Muscle of arm (tissue), 1 donor: ENCODE measurements at regions not wholly inside any gene's neighbourhood (a gene's known extent, or its start where the extent isn't known, plus 50 kb on each side); places are given as distances from the start of the nearest gene placed in this dataset.
"Not testable (repeated sequence)": the region's sequence is repeated elsewhere in the genome, so short reads cannot be mapped to it uniquely, and the experiment has no call there.

Experiments
- DNase-seq: peaks from one replicate; pipeline ENCODE4 v3.0.0-alpha.2; 2013

DNA sequence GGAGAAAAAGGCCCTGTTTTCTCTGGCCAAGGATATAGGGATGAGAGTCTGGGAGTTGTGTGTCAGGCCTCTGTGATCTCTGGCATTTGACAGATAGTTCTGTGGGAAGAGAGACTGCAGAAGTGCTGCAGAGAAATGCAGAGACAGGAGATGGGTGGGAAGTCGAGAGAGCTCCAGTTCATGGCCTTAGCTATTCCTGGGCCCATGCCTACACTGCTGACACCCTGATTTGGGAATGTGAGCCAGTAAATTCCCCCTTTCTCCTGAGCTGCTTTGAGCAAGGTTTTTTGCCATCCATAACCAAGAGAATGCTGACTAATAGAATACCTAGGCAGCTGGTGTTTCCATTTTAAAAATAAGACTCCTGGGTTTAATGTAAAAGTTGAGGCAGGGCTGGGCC is 59.3 kb downstream of the EBLN2 start:
- DNase-seq: no peak

DNA sequence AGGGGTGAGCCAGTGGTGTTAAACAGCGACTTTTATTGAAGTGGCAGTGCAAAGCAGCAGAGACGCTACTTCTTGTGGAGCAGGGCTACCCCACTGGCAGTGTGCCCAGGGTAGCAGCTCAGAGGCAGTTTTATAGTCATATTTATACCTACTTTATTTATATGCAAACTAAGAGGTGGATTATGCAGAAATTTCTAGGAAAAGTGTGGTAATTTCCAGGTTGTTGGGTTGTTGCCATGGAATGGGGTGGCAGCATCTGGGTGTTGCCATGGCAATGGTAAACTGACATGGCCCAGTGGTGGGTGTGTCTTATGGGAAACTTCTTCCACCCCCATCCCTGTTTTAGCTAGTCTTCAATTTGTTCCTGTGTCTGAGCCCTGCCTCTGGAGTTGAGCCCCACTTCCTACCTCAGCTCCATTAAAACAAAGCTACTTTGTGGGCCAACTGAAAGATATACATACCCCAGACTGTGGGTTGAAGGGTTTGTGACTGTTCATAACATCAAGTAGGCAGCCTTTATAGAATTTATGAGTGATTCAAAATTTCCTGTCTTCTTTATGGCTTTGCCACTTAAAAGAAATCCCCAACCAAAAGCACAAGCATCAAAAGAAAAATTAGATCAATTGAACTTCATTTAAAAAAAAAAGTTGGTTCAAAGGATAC is 60.3 kb downstream of the EBLN2 start:
- DNase-seq: no peak

DNA sequence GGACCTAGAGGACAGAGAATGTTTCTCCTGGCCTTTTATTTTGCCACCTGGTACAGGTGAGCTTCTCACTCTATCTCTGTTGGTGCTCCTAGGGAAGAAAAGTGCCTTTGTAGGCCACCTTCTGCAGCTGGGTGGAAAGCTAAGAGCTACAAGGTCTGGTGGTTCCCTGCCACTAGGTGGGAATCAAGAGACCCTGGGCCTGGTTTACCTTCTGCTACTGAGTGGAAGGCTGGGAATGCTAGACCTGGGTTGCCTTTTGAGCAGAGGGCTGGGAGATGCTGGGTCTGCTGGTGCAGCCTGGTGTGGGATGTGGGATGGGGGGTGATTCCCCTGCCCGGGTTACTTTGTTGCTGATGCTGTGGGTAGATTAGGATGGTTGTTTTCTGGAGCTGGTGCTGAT is 72.6 kb downstream of the EBLN2 start:
- no peak for DNase-seq

DNA sequence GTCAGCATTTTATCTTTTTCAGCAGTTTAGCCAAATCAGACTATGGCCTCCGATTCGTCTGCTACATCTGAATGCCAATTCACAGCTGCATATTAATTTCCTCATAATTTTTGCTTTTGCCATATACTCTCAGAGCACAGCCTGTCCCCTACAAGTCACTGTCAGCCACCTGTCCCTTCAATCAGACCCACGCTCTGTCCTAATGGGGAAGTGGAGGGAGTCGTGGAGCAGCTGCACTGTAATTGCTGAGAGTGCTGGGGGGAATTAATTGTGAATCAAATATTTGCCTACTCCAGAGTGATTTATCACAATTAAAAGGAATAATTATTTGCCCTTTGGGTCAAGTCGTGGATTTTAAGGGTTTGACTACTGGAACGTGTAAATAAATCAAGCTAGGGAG is 75.5 kb downstream of the EBLN2 start:
- no peak for DNase-seq

DNA sequence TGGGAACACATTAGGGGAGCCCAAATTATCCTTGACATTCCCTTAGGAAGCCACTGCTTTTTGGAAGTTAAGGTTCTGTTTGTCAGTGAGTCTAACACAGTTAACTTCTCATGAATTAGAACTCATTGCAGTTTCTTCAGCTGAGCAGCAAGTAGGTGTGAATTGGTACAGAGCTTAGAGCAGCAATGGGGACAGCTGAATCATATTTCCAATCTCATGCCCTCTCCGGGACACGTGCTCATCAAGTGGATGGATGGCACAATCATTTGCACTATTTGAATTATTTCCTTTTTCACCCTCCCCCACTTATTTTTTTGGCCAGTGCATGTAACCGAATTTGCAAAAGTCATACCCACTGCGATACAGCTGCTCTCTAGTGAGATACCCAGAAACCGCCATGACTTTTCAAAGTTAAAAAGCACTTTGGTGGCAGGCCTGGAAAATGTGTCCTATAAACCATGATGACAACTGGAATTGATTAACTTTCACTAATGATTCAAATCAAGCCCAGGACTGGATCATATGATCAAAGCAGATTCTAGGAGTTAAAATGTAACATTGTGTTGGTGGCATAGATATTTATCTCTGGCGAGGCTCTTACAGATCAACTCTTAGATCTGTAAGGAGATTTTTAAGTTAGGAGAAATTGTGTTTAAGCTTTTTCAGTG is 76.4 kb downstream of the EBLN2 start:
- no peak for DNase-seq

DNA sequence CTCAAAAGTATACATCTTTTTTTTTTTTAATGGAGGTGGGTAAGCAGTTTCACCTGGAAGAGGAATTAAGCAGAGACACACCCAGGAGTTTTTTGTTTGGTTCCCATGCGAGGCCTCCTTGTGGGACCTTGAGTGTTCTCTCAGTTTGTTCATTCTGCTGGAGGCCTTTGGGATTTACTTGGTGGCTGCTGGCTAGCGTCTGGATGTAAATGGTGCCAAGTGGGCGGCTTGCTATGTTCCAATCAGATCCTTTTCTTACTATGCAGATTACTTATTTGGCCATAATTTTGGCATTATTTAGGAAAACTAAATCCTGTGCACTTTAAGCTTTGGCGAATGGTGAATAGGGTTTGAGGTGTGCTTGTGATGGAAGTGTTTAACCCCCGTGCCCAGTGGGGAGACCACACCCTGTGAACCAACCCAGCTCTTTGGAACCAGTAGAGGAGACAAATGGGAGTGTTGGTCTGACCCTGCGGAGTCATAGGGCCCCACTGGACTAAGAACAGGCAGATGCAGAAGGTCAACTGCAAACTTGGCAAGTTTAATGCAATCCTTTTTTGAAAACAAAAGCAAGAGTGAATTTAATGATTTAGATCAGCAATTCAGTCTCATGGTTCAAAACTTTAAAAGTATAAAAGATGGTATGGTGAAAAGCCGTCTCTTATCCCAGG is 79.4 kb downstream of the EBLN2 start:
- DNase-seq: no peak

DNA sequence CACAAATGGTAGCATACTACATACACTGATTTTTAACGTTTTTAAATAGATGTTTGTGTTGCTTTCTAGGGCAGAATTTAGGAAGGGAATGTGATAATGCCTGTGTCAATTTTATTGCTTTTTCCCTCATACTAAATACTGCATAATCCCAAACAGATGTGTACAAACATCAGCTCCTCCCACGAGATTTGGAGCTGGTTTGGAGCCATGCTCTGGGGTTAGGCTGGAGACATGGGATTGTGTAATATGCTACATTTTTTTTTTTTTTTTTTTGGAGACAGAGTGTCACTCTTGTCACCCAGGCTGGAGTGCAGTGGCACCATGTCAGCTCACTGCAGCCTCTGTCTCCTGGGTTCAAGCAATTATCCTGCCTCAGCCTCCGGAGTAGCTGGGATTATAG is 80.1 kb downstream of the EBLN2 start:
- peak; percentile 74 for DNase-seq

DNA sequence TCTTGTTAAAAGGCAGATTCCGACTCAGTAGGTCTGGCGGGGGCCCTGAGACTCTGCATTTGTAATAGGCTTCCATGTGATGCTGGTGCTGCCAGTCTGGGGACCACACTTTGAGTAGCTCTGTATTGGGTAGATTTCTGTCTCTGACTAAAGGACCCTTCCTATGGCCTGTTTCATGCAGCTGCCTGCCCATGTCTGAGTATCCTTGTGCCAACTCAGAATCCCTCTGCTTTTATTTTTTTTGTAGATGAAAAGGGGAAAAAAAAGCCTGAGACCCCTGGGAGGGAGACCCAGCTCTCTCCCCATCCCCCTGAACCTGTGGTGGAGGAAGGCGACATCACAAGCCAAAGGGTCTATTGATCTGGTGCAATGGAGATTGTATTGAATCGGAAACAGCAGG is 81.9 kb downstream of the EBLN2 start:
- DNase-seq: no peak

DNA sequence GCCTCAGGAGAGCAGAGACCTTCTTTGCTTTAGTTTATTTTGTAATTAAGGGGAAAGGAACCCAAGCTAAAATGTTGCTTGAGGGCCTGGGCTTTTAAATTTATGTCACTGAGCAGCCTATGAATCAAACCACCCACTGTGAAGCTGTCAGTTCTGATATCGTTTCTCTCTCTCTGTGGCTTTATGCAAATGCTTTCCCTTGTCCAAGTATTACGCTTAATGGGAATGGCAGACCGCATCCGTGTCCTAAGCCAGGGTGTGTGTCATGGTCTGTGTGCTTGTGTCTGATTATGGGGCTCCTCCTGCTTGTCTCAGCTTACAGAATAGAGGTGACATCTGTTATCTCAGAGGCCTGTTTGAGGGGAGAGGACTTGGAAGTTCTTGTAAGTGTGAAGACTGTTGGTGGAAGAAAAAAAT is 82.4 kb downstream of the EBLN2 start:
- DNase-seq: peak; percentile 45

DNA sequence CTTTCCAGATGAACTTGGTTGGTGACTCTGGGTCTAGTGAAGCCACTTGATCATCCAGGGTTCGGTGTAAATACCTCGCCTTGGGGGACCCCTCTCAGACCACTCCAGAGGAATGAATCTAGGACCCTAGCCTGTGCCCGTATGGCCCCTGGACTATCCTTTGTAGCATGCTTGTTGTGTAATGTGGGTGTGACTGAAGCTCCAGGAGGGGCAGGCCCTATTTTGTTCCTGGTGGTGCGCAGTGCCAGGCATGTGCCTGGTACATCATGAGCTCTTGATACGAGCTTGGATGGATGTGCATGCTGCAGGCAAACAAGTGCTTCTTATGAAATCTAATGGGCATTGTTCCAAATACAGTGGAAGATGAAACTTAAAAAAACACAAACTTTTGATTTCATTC is 82.8 kb downstream of the EBLN2 start:
- DNase-seq: no peak

DNA sequence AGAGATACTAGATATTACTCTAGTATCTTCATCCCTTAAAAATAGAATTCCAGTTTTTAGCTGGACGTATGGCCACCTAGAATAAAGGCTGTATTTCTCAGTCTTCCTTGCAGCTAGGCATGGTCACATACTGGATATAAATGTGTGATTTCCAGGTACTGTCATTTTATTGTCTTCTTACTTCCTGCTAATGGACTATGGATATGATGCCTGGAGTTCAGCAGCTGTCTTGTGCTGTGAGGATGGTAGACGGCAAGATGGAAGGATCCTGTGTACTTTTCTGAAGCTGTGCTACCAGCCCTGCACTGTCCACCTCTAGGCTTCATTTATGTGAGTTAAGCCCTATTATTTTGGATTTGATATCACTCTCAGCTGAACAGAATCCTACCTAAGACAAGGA is 83.4 kb downstream of the EBLN2 start:
- DNase-seq: no peak

DNA sequence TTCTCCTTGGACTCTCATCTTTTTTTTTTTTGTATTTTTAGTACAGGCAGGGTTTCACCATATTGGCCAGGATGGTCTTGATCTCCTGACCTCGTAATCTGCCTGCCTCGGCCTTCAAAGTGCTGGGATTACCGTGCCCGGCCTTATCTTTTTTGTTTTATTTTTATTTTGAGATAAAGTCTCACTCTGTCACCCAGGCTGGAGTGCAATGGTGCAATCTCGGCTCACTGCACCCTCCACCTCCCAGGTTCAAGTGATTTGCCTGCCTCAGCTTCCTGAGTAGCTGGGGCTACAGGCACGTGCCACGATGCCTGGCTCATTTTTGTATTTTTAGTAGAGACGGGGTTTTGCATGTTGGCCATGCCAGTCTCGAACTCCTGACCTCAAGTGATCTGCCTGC is 86.0 kb downstream of the EBLN2 start:
- DNase-seq: not testable (repeated sequence)

DNA sequence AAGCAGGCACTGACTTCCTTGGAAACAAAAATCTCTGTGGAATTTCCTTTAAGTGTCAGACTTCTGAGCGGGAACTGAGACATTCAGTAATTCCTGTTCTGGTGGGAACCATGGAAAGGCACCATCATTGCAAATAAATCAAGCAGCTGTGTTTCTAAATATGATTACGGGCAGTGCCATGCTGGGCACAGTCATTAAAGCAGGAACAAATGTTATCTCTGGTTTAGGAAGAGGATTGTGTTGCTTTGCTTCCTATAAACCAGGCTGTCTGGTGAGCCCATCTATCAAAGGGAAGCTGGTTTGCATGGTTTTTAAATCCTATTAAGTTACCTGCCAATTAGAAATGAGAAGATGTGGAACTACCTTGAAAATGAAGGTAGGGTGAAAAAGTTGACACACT is 86.7 kb downstream of the EBLN2 start:
- DNase-seq: no peak

DNA sequence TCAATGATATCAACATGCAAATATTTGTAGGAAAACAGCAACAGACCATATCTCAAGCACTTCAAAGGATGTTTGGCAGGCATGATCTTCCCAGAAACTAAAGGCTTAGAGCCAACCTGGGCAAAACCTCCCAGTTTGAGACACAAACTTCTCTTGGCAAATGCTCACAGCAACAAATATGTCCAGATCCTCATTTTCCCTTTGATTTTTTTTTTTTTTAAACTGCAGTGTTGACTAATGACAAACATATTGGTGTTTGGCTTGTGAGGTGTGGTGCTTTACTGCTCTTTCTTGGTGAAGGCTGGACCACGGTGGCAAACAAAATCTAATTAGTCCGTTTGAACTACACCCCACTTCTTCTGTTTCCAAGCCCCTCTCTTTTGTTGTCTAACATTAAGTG is 87.2 kb downstream of the EBLN2 start:
- DNase-seq: no peak

DNA sequence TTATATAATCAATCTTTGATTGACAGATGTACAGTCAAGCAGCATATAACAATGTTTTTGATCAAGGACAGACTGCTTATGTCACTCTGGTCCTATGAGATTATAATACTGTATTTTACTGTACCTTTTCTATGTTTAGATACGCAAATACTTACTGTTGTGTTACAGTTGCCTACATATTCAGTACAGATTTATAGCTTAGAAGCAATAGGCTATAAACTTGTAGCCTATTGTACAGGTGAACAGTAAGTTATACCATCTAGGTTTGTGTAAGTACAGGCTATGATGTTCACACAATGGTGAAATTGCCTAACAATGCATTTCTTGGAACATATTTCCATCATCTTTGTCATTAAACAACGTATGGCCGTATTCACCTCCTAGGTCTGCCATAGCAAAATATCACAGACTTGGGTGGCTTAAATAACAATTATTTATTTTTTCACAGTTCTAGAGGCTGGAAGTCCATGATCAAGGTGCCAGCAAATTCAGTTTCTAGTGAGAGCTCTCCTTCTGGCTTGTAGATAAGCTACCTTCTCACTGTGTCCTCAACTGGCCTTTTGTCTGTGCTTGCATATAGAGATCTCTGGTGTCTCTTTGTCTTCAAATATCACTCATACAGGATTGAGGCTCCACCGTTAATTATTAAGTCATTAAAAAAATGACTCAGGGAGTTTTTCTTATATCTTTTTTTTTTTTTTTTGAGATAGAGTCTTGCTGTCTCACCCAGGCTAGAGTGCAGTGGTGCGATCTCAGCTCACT is 89.1 kb downstream of the EBLN2 start:
- no peak for DNase-seq

DNA sequence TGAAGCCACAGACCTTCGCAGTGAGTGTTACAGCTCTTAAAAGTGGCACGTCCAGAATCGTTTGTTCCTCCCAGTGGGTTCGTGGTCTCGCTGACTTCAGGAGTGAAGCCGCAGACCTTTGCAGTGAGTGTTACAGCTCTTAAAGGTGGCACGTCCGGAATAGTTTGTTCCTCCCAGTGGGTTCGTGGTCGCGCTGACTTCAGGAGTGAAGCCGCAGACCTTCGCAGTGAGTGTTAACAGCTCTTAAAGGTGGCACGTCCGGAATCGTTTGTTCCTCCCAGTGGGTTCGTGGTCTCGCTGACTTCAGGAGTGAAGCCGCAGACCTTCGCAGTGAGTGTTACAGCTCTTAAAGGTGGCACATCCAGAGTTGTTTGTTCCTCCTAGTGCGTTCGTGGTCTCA is 91.1 kb downstream of the EBLN2 start:
- not testable (repeated sequence) for DNase-seq

DNA sequence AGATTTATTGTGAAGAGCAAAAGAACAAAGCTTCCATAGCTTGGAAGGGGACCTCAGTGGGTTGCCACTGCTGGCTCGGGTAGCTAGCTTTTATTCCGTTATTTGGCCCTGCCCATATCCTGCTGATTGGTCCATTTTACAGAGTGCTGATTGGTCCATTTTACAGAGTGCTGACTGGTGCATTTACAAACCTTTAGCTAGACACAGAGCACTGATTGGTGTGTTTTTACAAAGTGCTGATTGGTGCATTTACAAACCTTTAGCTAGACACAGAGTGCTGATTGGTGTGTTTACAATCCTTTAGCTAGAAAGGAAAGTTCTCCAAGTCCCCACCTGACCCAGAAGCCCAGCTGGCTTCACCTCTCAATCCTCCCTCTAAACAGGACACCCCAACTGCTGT is 91.6 kb downstream of the EBLN2 start:
- DNase-seq: not testable (repeated sequence)

DNA sequence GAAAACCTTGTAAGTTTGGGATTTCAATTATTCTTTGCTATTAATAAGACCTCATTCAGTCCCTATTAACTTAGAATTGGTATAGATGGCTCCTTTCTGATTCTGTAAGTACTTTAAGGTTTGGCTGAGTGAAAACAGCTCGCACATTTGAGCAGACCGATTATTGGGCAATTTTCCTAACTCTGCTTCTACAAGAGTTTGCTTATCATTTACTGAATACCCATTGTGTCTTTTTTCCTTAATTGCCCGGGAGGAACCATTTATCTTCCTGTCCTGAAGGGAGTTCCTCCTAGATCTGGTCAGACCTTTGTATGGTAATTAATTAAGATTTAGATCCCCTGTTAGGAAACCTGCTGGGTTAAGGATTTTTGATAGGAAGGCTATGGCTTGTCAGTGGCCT is 92.8 kb downstream of the EBLN2 start:
- DNase-seq: not testable (repeated sequence)

DNA sequence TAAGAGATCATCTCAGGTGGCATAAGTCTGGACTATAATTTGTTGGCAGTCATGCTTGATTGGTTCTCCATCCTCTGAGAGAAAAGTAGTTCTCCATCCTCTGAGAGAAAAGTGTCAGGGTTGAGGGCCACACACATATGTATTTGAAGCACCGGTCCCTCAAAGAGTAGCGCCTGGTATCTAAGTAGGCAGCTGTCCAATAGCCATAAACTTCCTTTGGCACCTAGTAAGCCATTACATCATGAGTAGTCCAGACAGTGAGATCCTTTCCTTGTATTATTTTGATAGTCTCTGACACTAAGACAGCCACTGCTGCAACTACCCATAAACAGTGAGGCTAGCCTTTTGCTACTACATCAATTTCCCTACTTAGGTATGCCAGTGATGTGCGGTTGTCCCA is 94.0 kb downstream of the EBLN2 start:
- not testable (repeated sequence) for DNase-seq

DNA sequence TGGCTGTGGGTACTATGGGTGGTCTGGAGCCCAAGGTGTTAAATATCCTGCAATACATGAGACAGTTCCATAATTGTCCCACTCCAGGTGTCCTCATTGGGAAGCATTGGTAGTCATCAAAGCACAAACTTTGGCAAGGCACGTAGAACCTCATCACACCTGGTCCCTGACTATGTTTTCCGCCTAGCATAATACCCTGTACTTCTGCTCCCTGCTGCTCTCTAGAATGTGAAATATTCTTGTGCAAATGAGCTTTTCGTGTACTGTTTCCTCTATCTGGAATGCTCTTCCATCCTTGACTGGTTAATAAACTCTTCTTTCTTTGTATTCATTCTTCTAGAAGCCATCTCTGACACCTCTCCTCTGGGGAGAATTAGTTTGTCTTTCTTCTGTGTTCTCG is 103.2 kb downstream of the EBLN2 start:
- DNase-seq: no peak

DNA sequence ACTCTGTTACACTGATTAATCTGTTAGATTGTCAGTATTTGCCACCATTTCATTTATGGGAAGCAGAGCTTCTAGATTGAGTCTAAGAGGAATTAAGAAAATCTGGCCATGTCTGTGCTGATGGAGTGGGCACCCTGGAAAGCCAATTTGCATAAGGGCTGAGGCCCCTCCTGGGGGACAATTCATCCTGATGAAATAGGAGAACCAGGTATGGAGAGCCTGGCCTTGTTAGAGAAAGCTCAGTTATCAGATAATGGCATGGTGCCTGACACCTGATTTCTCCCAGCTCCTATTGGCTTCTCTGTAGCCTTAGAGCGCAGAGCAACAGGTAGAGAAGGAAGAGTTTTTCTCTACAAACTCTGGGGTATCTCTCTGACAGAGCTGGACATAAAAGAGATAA is 114.2 kb downstream of the EBLN2 start:
- DNase-seq: no peak

DNA sequence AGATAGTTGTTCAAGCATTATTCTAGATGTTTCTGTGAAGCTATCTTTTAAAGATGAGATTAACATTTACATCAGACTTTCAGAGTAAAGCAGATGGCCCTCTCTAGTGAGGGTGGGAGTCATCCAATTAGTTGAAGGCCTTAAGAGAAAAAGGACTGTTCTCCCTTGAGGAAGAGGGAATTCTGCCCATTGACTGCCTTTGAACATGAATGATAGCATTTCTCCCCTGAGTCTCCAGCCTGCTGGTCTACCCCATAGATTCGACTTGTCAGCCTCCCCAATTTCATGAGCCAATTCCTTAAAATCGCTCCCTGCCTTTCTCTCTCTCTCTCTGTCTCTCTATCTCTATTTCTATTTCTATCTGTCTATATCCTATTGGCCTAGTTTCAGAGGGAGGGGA is 115.5 kb downstream of the EBLN2 start:
- no peak for DNase-seq

DNA sequence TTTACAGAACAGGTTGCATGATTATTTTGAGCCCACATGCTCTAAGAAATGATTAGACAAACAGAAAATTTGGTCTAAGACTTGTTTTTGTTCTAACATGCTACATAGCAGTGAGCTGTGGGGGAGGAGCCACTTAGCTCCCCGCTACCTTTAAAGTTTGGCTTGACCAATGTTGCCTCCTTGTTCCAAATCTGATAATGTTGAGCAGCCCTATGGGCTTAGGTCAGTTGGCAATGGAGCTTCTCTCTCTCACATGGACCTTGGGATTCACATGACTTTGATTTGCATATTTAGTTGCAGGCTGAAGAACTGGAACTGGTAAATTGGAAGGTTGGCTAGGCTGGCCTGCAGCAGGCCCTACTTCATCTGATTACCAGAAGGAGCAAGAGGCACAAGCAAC is 116.4 kb downstream of the EBLN2 start:
- DNase-seq: no peak
